K562 (cell line): ENCODE measurements at regions not wholly inside any gene's neighbourhood (a gene's known extent, or its start where the extent isn't known, plus 50 kb on each side); places are given as distances from the start of the nearest gene placed in this dataset.
A peak's percentile ranks its signal among the peaks of the same experiment; 100 is the strongest.

ENCODE experiments used
- ATAC-seq: fragments of 200-7000 bp; cut with Tn5 transposase; 3 replicates; pipeline ENCODE4 v1.9.1; 2020; ENCODE audit warnings: moderate library complexity
- BruUV-seq: library from RNA; stranded (reverse); fragments of 400-500 nt; replicated peaks from 2 replicates; lab custom pipeline; 2021; lab: Mats Ljungman, UMichigan
- CTCF ChIA-PET: fragments of 300-600 bp; formaldehyde crosslinking; extraction: SDS; loops from one replicate; lab custom pipeline; 2021; ENCODE audit warnings: low intra/inter-chr PET ratio; lab: Yijun Ruan, JAX
- POLR2A ChIA-PET: fragments of 300-600, 350-650 bp; sonication (Branson Sonifier 250); formaldehyde crosslinking; extraction: SDS; loops from one replicate; lab custom pipeline; 2021; ENCODE audit warnings: antibody characterized with exemption, inconsistent platforms; lab: Yijun Ruan, JAX
- DNase-seq, 4 experiments: peaks; one replicate each; pipeline versions ENCODE4 v3.0.0 to v3.0.0-alpha.2; 2011 to 2018; ENCODE audit warnings: low spot score in 3 of 4, mixed read lengths in 3 of 4; ENCODE audit errors: extremely low read depth in 1 of 4
- FAIRE-seq: peaks from 2 replicates; lab custom pipeline; 2011; peaks lifted over from hg19 to GRCh38; lab: Jason Lieb, UNC
- H2AFZ ChIP-seq: 2 replicates; pipeline ENCODE4 v1.6.0; 2011; ENCODE audit warnings: low read depth, low read length, control low read depth, inconsistent platforms
- H3K27ac ChIP-seq: fragments of 200-600 bp; 3 replicates; pipeline ENCODE4 v1.8.0; 2011; ENCODE audit warnings: low read depth, mild to moderate bottlenecking, control low read depth, inconsistent platforms, low read length, moderate library complexity, mixed read lengths; ENCODE audit errors: extremely low read depth
- H3K27me3 ChIP-seq, 2 experiments: fragments of 300-600 bp in 1 of 2; 2 replicates in 1 of 2; 3 replicates in 1 of 2; pipeline versions ENCODE4 v1.6.0 to v1.8.0; 2011; ENCODE audit warnings: inconsistent platforms in 2 of 2, low read length in 2 of 2, mild to moderate bottlenecking in 1 of 2, mixed read lengths in 1 of 2, moderate library complexity in 1 of 2; ENCODE audit not compliant: control insufficient read depth in 2 of 2, insufficient read depth in 2 of 2
- H3K36me3 ChIP-seq: fragments of 300-600 bp; 3 replicates; pipeline ENCODE4 v1.8.0; 2011; ENCODE audit warnings: mild to moderate bottlenecking, low read length, inconsistent platforms; ENCODE audit not compliant: control insufficient read depth, insufficient read depth
- H3K4me1 ChIP-seq, 2 experiments: fragments of 200-600 bp in 1 of 2; replicated peaks in 1 of 2; 2 replicates in 1 of 2; 3 replicates in 1 of 2; pipeline versions ENCODE4 v1.5.1 to v1.8.0; 2011; ENCODE audit warnings: inconsistent platforms in 2 of 2, low read length in 2 of 2, mild to moderate bottlenecking in 1 of 2, mixed read lengths in 1 of 2, moderate library complexity in 1 of 2; ENCODE audit not compliant: control insufficient read depth in 2 of 2, insufficient read depth in 2 of 2
- H3K4me2 ChIP-seq: 2 replicates; pipeline ENCODE4 v1.6.1; 2011; ENCODE audit warnings: low read length, control low read depth, inconsistent platforms, mixed read lengths; ENCODE audit not compliant: insufficient read depth
- H3K4me3 ChIP-seq: fragments of 200-600 bp; sonication (generic), shearing (Covaris generic); 2 replicates; pipeline ENCODE4 v1.5.1; 2016; ENCODE audit warnings: control low read depth, inconsistent platforms
- H3K79me2 ChIP-seq: fragments of 200-600 bp; 3 replicates; pipeline ENCODE4 v1.8.0; 2011; ENCODE audit warnings: low read length, inconsistent platforms; ENCODE audit not compliant: control insufficient read depth, insufficient read depth
- H3K9ac ChIP-seq, 2 experiments: 2 replicates each; pipeline versions ENCODE4 v1.6.0 to v1.6.1; 2011; ENCODE audit warnings: low read depth in 2 of 2, low read length in 2 of 2, control low read depth in 1 of 2, inconsistent platforms in 1 of 2, mild to moderate bottlenecking in 1 of 2, mixed read lengths in 1 of 2; ENCODE audit not compliant: insufficient read depth in 1 of 2
- H3K9me1 ChIP-seq: one replicate; pipeline ENCODE4 v1.6.0; 2011; ENCODE audit warnings: inconsistent platforms, mild to moderate bottlenecking, low read length, moderate library complexity; ENCODE audit not compliant: control insufficient read depth, insufficient read depth
- H3K9me3 ChIP-seq: replicated peaks from 2 replicates; pipeline ENCODE4 v1.5.1; 2011; ENCODE audit warnings: low read depth, low read length, inconsistent platforms; ENCODE audit not compliant: control insufficient read depth, insufficient read depth
- H4K20me1 ChIP-seq: replicated peaks from 2 replicates; pipeline ENCODE4 v1.6.1; 2011; ENCODE audit warnings: low read length, inconsistent platforms, mixed read lengths; ENCODE audit not compliant: control insufficient read depth, insufficient read depth
- CBX3 ChIP-seq, 2 experiments: IDR thresholded peaks; 1 replicate in 1 of 2; 2 replicates in 1 of 2; pipeline ENCODE4 v1.6.1; 2012; ENCODE audit warnings: inconsistent platforms in 2 of 2, low read length in 2 of 2, borderline replicate concordance in 1 of 2, control low read depth in 1 of 2
- CHD1 ChIP-seq: fragments of 200-600 bp; sonication (generic); IDR thresholded peaks from one replicate; pipeline ENCODE4 v1.6.1; 2012; ENCODE audit warnings: mild to moderate bottlenecking, moderate library complexity, low read length, inconsistent platforms
- EZH2 ChIP-seq: IDR thresholded peaks from 2 replicates; pipeline ENCODE4 v1.6.1; 2012; ENCODE audit warnings: low read depth, mild to moderate bottlenecking, inconsistent platforms, low read length, borderline replicate concordance
- HMGN3 ChIP-seq: IDR thresholded peaks from 2 replicates; pipeline ENCODE4 v1.6.1; 2011; ENCODE audit warnings: borderline replicate concordance, low read depth, mild to moderate bottlenecking, mixed read lengths, low read length; ENCODE audit not compliant: insufficient read length; ENCODE audit errors: extremely low read depth
- HNRNPLL ChIP-seq: fragments of 200-400 bp; formaldehyde crosslinking; IDR thresholded peaks from 2 replicates; pipeline ENCODE4 v1.6.1; 2017; ENCODE audit warnings: low read length, low read depth, mild to moderate bottlenecking; ENCODE audit not compliant: poor library complexity, severe bottlenecking
- ILK ChIP-seq: fragments of 450-650 bp; IDR thresholded peaks from 2 replicates; pipeline ENCODE4 v1.6.1; 2016; ENCODE audit warnings: missing genetic modification characterization, low read depth, mild to moderate bottlenecking, missing compliant biosample characterization, moderate library complexity, borderline replicate concordance
- NCOA1 ChIP-seq: fragments of 450-650 bp; IDR thresholded peaks from 2 replicates; pipeline ENCODE4 v1.6.1; 2016; ENCODE audit warnings: low read depth
- NR2F6 ChIP-seq: fragments of 450-650 bp; formaldehyde crosslinking; IDR thresholded peaks from 2 replicates; pipeline ENCODE4 v1.4.0; 2020; ENCODE audit warnings: mild to moderate bottlenecking
- SPI1 ChIP-seq: IDR thresholded peaks from 2 replicates; pipeline ENCODE4 v1.6.1; 2011; ENCODE audit warnings: low read depth, low read length, control low read depth, borderline replicate concordance
- ZFP1 ChIP-seq: fragments of 450-650 bp; formaldehyde crosslinking; IDR thresholded peaks from 2 replicates; pipeline ENCODE4 v1.4.0; 2020; ENCODE audit warnings: mild to moderate bottlenecking, mixed read lengths
- ZNF507 ChIP-seq: conservative IDR thresholded peaks from 2 replicates; pipeline ENCODE4 v1.6.1; 2017; ENCODE audit warnings: missing genetic modification characterization, missing compliant biosample characterization
- ZNF589 ChIP-seq: fragments of 200-800 bp; sonication (Bioruptor generic); IDR thresholded peaks from 2 replicates; pipeline ENCODE4 v1.6.1; 2016; ENCODE audit warnings: low read depth, missing genetic modification characterization, missing compliant biosample characterization
- ZNF75A ChIP-seq: fragments of 450-650 bp; formaldehyde crosslinking; IDR thresholded peaks from 2 replicates; pipeline ENCODE4 v1.4.0; 2020; ENCODE audit warnings: mild to moderate bottlenecking
- ZNF76 ChIP-seq: fragments of 250-450 bp; sonication (Bioruptor Pico); IDR thresholded peaks from 2 replicates; pipeline ENCODE4 v1.4.0; 2020; ENCODE audit warnings: mild to moderate bottlenecking, moderate library complexity, borderline replicate concordance
- ZNF77 ChIP-seq: fragments of 250-450 bp; sonication (Bioruptor Pico); IDR thresholded peaks from 2 replicates; pipeline ENCODE4 v1.5.0; 2020
- WGBS: fragments of 100-300 bp; shearing (Covaris generic); methylation state at CpG from one replicate; pipeline ENCODE4 v1.1.6; 2016; ENCODE audit warnings: low coverage, mixed read lengths; ENCODE audit not compliant: insufficient coverage; ENCODE audit errors: missing lambda C conversion rate; 5-methylcytosine and 5-hydroxymethylcytosine counted together
- in situ Hi-C: fragments of 300-500 bp; cut with MboI; formaldehyde crosslinking; loops from 4 replicates; pipeline ENCODE4 v1.15.0; 2018; ENCODE audit warnings: inconsistent platforms, mixed read lengths
- intact Hi-C: fragments of 100-400 bp; cut with micrococcal nuclease; formaldehyde crosslinking; loops from 2 replicates; pipeline ENCODE4 v1.14.2; 2022
- TF ChIP-seq, protein P1 (sequence below): fragments of 250-450 bp; sonication (Bioruptor Pico); IDR thresholded peaks from 2 replicates; pipeline ENCODE4 v1.6.1; 2021; ENCODE audit warnings: mild to moderate bottlenecking
- TF ChIP-seq, protein P2 (sequence below): sonication (generic); formaldehyde crosslinking; IDR thresholded peaks from 2 replicates; pipeline ENCODE4 v1.8.1; 2023; ENCODE audit warnings: mild to moderate bottlenecking, missing genetic modification reagents

DNA sequence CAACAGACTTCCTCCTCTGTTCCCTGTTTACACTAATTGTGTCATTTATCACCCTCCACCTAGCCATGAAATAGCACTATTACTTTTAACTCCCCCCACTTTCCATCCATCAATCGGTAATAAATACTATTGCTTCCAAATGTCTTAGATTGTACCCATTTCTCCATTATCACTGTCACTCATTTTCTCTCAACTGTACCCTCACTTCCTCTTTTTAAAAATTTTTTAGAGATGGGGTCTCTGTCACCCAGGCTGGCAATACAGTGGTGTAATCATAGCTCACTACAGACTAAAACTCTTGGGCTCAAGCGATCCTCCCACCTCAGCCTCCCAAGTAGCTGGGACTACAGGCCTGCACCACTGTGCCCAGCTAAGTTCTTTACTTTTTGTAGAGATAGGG is 123.5 kb upstream of the EGR2 start:
- Histone ChIP-seq H3K9me1 (no peaks in the 10 kb centered on the region), H3K79me2 (no peaks in the 10 kb centered on the region), H3K27ac (no peak overlapping the region), H3K36me3 (no peaks in the 10 kb centered on the region), H3K4me3 (no peak overlapping the region), H2AFZ (no peak overlapping the region), H3K9ac (no peak overlapping the region), H4K20me1 (no peaks in the 10 kb centered on the region), H3K9me3 (no peaks in the 10 kb centered on the region), H3K4me1 (no peaks in the 10 kb centered on the region), H3K27me3 (peaks cover 0 to 2% of the 10 kb centered on the region in 2 experiments; a peak in 1 of 5 replicates), H3K4me2 (no peak overlapping the region)
- FAIRE-seq = no peak
- 0% methylated on average over 2 of the region's 2 CpGs for WGBS
- CTCF ChIA-PET = no interaction called here
- in situ Hi-C loops (no loop called here), intact Hi-C loops (no loop called here)
- no peak for DNase-seq
- TF ChIP-seq SPI1 (peak; percentile 69; the same call in 1 of the 2 replicates), ZFP1 (CRISPR knock-in tag) (no peak)
- no peak for ATAC-seq
- BruUV-seq = no TSS peak
- POLR2A ChIA-PET = interaction anchor here (0.6 to 0.7 kb wide), 2 partner anchors 142 to 232 kb away, joined by 3 to 4 read pairs; no protein-coding TSS in a partner anchor

DNA sequence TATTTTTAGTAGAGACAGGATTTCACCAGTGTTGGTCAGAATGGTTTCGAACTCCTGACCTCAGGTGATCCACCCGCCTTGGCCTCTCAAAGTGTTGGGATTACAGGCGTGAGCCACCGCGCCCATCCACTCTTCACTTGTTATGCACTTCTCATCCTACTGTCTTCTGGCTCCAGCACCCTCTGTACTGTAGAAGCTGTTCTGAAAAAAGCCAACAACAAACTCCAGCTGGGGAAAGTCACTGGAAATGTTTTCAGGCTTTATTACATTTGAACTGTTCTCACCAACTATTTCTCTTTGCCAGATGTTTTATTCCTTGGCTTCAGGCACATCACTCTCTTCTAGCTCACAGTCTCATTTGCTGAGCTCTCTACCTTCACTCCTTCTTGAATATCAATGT is 122.5 kb upstream of the EGR2 start:
- Histone ChIP-seq H3K27ac (no peak overlapping the region), H3K4me1 (no peaks in the 10 kb centered on the region), H3K4me3 (no peak overlapping the region), H3K79me2 (no peaks in the 10 kb centered on the region), H4K20me1 (no peaks in the 10 kb centered on the region), H2AFZ (no peak overlapping the region), H3K9me3 (no peaks in the 10 kb centered on the region), H3K36me3 (no peaks in the 10 kb centered on the region), H3K4me2 (no peak overlapping the region), H3K9me1 (no peaks in the 10 kb centered on the region), H3K27me3 (peaks cover 0 to 6% of the 10 kb centered on the region in 2 experiments; a peak in 3 of 5 replicates), H3K9ac (no peak overlapping the region)
- ATAC-seq (no peak), FAIRE-seq (no peak), DNase-seq (no peak)
- 0% methylated on average over 5 of the region's 5 CpGs for WGBS
- CTCF ChIA-PET = no interaction called here
- no TSS peak for BruUV-seq
- in situ Hi-C loops = no loop called here
- intact Hi-C loops = no loop called here
- POLR2A ChIA-PET = no interaction called here
- TF ChIP-seq NCOA1 (no peak), CHD1 (no peak), CBX3 (IDR thresholded peaks at IDR 0.05; ENCODE audit: borderline replicate concordance in 1 of 2, low read length in 2 of 2) (no peak), HNRNPLL (no peak), HMGN3 (no peak), ZNF76 (CRISPR knock-in tag) (no peak), ZNF77 (CRISPR knock-in tag) (no peak), ZNF589 (no peak), ZNF507 (no peak), ILK (tag) (no peak), EZH2 (no peak), ZNF75A (CRISPR knock-in tag) (no peak), NR2F6 (CRISPR knock-in tag) (no peak)
- TF ChIP-seq, protein P1, sequence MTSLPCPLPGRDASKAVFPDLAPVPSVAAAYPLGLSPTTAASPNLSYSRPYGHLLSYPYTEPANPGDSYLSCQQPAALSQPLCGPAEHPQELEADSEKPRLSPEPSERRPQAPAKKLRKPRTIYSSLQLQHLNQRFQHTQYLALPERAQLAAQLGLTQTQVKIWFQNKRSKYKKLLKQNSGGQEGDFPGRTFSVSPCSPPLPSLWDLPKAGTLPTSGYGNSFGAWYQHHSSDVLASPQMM (CRISPR knock-in tag) = no peak
- TF ChIP-seq, protein P2, sequence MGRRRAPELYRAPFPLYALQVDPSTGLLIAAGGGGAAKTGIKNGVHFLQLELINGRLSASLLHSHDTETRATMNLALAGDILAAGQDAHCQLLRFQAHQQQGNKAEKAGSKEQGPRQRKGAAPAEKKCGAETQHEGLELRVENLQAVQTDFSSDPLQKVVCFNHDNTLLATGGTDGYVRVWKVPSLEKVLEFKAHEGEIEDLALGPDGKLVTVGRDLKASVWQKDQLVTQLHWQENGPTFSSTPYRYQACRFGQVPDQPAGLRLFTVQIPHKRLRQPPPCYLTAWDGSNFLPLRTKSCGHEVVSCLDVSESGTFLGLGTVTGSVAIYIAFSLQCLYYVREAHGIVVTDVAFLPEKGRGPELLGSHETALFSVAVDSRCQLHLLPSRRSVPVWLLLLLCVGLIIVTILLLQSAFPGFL (CRISPR knock-in tag) = no peak
